ENCODE measurements at regions not wholly inside any gene's neighbourhood (a gene's known extent, or its start where the extent isn't known, plus 50 kb on each side); places are given as distances from the start of the nearest gene placed in this dataset.

DNA sequence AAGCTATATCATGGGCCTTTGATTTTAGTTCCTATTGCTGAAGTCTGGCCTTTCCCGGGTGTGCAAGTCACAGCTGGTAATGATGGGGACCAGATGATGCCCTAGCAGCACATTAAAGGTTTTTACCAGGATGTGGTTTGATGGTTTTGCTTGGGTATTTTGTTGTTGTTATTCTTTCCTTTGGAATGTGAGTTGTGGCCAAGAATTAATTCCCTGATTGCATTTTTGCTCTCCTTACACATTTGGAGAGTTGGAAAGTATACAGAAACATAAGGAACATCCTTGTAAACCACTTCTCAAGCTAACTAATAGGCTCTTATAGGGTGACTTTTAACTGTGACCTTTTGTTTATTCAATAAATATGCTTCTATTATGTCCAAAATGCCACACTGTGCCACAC, 154.1 kb upstream of the MMADHC start:
- DNase-seq (ENCODE audit: low spot score): peak; percentile 52

DNA sequence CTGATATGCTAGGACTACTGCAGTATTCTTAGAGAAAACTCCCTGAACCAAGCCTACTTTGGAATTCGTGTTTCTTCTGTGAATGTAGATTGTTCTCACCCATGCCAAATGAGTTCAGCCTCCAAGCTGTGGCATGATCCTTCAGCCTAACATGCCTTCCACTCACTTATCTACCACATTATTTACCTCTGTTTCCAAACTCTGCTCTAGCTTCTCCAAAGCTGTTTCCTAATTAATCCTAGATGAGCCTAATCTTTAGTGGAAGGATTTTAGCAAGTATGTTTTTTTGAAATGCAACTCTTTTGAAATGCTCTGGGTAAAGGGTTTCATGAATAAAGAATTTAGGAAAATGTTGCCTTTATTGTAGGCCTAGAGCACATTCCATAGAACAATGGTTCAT, 152.9 kb upstream of the MMADHC start:
- no peak for DNase-seq (ENCODE audit: low spot score)

DNA sequence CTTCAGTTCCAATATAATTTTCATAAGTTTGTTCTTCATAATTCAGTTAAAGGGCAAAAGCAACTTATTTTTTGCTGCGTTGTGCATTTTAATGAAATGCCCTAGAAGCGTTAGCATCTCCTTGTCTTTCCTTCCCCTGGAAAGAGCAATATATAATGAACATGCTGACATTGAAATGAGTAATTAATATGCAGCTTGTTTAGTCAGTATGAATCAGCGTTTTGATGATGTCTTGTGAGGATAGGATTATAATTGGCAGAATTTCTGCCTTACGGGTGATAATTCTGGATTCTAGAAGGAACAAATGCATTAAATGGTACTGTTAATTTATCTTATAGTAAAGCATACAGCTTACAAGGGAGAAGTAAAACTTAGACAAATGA, 152.3 kb upstream of the MMADHC start:
- no peak for DNase-seq (ENCODE audit: low spot score)

DNA sequence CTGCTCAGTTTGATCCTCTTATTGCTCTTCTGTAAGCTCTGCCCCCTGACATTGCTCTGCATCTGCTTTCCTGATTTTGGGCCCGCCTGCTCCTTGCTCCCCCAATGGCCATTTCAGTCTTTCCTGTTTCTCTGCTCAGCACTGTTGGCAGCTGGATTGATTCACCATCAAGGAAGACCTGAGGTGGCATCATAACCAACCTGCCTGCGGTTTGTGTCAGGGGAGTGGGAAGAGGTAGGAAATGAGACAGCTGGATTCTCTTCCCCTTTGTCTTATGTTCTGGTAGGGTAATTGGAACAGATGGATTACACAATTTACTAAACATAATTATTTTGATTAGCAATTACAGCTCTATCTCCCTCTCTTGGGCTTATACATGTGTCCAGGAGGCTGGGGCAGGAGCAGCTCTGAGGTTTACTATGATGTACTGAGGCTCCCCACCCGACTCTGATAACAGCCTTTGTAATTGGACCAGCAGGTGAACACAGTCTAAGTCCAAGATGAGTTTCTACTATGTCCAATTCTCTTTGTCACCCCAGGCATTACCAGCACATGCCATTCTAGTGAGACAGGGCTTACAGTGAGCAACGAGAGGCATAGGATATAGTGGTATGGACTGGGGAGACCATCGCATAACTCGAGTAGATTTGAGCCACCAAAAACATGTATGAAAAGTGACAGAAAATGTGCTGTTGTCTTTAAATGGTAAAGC, 151.8 kb upstream of the MMADHC start:
- DNase-seq (ENCODE audit: low spot score): no peak

DNA sequence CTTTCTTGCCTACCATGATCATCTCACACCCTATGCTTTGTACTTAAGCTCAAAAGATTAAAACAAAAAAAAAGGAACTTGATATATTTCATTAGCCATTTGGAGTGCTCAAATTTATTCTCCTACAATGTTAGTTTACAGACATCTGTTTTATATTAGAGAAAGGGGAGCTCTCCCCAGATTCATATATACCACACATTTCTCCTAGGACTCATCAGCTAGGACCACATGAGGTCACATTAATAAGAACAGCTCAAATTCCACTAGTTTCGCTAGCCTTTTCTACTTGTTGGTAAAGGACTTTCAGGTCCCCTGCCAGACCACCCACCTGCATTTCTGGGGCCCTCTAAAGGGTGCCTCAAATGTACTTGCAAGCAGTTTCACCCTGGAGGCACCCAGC, 151.2 kb upstream of the MMADHC start:
- no peak for DNase-seq (ENCODE audit: low spot score)

DNA sequence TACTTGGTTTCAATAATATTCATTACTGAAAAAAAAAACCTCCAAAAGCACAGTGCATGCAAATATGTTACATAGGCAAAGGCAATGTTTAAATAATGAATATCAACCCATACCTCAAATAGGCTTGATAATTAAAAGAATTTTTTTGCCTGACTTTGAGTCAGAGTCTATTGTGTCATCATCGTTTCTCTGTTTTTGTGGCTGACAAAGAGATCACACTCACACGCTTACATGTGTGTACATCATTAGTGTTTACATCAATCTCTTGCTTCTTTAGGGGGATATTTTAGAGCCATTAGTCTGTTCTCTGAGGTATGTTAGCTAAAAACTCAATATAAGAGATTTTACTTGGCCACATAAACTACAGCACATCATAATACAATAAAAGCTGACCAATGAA, 150.3 kb upstream of the MMADHC start:
- no peak for DNase-seq (ENCODE audit: low spot score)

DNA sequence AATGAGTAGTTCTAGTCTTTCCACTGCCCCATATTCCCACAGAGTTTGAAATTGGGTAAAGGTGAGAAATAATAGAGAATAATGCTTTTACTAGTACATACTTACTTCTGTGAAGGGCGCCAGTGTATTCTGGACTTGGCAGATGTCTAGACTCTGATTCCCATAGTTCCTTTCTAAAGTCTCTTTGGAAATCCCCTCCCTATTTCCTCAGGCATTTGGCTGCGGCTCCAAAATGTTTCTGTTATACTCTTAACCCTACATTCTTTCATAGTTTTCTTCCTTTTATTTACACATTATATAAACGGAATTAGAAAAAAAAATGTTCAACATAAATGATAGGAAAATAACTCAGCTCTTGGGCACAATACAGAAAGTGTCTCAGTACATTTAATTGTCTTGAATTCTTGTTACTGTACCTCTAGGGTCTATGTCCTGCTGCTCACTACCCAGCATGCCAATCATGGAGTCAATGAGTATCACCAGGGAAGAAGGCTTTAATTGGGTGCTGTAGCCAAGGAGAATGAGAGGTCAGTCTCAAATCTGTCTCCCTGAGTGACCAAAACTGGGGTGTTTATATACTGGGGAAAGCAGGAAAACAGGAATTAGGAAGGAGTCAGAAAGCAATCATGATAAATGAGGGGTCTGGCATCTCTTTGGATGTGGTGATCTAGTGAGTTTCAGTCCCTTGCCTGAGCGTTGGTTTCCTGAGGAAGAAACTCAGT, 147.8 kb upstream of the MMADHC start:
- DNase-seq (ENCODE audit: low spot score): no peak

DNA sequence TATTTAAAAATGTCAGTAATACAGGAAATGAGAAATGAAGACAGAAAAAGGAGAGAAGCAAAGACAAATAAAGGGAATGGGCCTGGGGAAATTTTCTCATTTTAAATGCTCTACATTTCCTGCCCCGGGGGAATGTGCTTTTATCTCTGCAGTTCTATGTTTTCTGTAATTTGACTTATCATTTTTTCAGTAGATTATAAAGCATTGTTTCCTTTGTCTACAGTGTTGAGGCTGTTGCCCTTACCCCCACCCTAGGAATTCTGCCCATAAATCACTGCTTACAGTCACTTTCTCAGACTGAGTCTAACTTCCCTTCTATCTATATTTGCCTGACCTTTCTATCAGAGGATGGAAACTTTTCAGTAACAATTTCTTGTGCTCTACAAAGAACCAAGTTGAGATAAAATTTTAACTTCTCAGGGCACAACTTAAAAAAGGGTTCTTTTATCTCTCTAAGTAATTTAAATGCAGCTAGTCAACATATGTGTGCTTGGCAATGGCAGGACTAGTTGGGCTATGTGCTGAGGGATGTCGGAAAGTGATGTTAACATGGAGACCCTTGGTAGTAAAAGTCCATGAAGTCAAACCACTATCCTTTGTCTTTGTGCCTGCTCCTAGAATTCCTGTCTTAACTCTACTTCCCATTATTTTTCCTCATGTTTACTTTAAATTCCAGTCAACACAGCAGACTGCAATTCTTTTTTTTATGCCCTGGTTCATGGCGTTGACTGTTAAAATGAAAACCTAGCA, 146.5 kb upstream of the MMADHC start:
- DNase-seq (ENCODE audit: low spot score): no peak

DNA sequence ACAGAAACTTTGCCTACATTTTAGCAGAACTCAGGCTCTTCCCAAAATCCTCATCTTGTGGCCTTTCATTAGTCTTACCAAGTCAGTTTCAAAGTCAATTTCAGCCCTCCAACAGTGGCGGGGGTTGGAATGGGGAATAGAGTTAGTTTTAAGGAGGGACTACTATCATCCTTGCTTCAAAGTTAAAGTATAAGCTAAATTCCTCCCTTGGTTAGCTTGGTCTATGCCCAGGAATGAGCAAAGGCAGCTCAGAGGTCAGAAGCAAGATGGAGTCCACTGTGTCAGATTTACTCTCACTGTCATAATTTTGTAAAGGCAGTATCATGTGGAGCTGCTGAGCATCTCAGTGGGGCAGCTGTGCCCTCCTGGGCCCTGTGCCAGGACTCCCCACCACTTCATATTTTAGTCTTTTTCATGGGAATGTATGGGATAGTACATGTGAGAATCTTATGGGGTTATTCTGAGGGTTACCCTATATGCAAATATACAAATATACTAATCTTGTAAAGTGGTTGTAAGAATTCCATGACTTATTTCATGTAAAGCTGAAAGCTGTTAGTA, 145.2 kb upstream of the MMADHC start:
- no peak for DNase-seq (ENCODE audit: low spot score)

DNA sequence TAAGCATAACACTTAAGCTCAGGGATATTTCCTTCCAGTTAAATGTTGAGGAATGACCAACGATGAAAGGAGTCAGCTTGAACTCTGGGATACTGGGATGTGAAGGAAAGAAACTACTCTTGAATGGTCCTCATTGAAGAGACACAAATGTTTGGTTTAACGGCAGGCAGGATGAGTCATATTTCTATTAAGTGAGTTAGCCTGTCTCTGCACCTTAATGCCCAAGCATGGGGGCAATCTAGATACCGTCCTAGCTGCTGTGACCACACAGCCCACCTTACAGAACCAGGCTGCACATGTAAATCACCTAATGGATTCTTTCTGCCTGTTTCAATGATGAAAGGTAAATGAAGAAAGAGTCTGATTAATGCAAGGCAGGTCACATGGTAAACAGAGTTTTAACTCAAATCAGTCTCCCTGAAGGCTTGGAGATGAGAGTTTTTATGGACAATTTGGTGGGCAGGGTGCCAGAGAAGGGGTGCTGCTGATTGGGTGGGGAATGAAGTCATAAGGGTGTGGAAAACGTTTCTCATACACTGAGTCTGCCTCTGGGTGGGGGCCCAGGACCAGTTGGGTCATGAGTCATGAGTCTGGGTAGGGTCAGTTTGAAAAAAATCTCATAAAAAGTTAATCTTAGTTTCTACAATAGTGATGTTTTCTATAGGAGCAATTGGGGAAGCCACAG, 144.6 kb upstream of the MMADHC start:
- DNase-seq (ENCODE audit: low spot score): no peak

DNA sequence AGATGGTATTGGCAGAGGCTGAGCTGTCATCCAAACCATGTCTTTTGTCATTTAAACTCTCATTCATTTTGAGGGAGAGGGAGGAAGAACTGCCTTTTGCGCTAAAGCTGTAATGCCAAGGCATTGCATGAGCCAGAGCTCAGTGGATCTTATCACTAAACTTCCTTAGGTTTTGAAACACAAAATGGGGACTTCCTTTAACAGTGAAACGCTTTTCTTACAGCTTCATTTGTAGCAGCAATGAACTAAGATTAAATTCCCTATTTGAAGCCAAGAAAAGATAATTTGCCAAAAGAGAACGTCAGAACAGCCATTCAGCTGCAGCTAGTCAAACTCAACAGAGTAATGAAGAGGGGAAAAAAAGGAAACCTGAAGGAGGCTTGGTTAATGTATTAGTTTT, 143.5 kb upstream of the MMADHC start:
- no peak for DNase-seq (ENCODE audit: low spot score)

DNA sequence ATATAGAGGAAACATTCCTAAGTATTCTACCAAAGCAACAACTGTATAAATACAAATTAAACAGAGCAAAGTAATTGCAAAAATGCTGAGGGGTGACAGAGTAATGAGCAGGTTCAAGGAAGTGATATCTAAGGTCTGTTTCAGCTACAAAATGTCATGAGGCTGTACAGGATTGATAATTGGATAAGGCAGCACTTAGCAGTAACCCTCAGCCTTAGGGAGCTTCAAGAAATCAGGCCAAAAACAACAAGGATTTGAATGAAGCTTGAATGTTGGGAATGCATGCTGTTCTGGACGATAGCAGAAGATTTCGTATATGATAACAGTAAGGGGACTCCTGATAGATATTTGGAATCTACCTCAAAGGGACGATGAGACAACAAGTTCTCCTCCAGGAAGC, 142.0 kb upstream of the MMADHC start:
- DNase-seq (ENCODE audit: low spot score): no peak

DNA sequence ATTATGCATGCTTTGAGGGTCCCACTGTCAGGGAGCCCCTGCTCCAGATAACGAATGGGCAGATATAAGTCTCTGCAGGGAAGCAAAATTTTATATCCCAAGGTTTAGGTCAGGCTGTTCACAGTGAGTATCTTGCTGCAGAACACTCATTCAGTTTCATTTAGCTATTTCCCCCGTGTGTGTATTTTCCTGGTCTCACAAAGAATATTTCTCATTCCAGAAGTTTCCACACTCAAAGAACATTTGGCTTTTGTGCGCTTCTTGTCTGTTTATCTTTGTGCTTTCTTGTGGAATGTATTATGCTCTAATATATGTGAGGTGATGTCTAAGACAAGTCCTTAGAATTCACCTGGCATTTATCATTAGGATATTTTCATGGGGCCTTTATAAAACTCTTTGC, 140.4 kb upstream of the MMADHC start:
- DNase-seq (ENCODE audit: low spot score): no peak

DNA sequence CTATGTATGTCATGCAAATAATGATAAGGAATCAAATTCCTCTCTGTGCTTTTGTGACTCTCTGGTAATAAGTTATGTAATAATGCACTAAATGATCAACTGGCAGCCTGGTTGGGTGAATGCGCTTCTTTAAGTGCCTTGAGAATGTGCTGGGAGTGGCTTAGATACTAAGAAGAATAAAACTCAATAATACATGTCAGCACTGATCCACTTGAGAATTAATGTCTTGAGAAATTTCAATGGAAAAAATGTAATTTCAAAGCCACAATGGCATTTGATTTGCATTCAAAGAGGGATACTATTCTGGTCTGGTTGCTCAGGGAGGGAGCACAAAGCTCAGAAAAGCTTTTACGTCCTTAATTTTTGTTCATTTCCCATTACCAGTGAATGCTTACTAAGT, 137.7 kb upstream of the MMADHC start:
- DNase-seq (ENCODE audit: low spot score): no peak

DNA sequence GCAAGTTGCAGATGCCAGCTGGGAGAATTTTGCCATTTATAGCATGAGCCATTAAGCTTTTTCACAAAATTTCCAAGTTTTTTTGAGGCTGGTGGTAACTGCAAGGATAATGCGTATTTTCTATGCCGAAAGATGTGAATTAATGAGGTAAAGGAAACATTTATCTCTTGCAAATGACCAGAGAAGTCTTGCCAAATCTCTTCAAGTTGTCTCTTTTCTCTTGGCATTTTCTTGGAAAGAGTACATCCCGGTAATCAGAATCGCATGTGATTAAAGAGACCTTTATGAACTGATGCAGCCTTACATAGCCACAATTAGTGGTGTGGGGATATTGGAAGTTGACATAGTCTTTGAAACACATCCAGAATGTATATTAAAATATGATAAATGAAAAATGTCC, 136.5 kb upstream of the MMADHC start:
- DNase-seq (ENCODE audit: low spot score): no peak

DNA sequence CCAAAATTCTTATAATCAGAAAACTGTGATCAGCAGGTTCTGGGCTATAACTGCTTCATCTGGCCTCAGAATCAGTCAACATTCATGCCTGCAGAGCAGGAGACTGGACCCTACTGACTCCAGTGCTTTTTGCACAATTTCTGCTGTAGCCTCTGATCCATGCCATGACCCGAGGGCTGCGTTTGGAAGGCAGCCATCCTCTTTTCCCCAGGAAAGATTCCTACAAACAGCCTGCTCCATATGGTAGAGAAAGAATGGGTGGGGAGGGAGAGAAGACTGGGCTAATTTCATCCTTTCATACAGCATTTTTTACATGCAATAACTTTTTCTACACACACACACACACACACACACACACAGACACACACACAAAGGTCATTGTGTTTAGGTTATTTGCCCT, 133.0 kb upstream of the MMADHC start:
- DNase-seq (ENCODE audit: low spot score): no peak

DNA sequence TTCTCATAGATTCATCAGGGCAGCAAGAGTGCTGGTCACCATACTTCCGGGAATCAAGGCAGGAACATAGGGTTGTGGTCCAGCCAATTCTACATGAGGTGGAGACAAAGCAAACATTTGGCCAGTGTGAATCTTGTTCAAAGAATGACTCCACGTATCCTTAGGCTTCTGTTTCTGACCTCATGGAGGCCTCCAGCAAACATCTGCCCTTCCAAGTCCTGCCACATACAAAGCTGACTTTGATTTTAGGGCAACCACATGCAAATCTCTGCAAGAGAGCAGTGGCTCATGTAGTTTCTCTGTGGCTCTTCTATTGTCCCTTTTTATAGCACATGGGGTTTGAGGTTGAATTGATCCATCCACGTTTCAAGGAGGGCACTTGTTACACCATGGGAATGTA, 132.1 kb upstream of the MMADHC start:
- DNase-seq (ENCODE audit: low spot score): no peak

DNA sequence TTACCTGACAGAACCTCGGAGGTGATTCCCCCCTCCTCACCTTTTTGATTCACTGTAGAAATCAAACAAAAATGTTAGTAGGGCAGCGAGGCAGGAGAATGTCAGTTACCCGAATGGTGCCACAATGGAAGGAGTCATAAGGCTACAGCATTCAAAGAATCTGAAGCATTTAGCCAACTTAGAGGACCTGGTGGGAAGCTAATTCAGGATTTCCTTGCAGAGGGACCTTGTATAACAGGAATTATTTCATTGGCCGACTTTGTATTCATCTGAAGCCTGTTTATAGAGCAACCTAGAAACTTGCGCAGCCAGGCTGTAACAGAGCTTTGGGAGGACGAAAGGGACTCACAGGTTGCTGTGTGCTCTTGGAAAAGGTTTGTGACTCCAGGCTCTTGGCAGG, 129.1 kb upstream of the MMADHC start:
- no peak for DNase-seq (ENCODE audit: low spot score)

DNA sequence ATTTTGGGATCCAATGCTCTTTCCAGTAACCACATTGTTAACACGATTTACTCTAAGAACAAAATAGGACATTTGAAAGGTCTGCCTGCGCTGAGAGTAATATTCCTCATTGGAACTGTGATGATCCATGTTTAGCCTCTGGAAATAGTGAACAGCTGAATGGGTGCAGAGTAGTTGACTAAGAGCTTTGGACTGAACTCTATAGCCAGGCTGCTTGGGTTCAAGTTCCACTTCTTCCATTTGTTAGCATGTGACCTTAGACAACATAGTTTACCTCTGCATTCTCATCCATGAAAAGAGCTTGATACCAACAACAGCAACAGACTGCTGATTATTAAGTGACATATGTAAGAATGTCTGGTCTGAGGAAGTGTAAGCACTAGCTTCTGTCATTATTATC, 128.3 kb upstream of the MMADHC start:
- DNase-seq (ENCODE audit: low spot score): no peak

DNA sequence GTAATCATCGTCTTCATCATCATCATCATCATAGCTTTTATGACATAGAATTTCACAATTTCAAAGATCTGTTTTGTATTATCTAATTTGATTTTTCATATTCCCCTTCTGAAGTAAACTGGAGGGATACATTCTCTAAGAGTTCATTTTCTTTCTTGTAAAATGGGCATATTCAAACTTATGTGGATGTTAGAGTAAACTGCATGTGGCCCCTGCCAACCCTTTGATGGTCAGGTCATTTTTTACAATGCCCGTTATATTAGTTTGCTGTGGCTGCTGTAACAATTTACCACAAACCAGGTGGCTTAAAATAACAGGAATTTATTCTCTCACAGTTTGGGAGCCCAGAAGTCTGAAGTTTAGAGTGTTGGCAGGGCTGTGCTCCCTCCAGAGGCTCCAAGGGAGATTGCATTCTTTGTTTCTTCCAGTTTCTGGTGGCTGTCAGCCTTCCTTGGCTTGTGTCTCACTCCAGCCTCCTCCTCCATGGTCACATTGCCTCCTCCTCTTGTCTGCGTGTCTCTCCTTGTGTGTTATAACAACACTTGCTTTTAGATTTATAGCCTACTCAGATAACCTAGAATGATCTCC, 127.5 kb upstream of the MMADHC start:
- peak; percentile 23 for DNase-seq (ENCODE audit: low spot score)

DNA sequence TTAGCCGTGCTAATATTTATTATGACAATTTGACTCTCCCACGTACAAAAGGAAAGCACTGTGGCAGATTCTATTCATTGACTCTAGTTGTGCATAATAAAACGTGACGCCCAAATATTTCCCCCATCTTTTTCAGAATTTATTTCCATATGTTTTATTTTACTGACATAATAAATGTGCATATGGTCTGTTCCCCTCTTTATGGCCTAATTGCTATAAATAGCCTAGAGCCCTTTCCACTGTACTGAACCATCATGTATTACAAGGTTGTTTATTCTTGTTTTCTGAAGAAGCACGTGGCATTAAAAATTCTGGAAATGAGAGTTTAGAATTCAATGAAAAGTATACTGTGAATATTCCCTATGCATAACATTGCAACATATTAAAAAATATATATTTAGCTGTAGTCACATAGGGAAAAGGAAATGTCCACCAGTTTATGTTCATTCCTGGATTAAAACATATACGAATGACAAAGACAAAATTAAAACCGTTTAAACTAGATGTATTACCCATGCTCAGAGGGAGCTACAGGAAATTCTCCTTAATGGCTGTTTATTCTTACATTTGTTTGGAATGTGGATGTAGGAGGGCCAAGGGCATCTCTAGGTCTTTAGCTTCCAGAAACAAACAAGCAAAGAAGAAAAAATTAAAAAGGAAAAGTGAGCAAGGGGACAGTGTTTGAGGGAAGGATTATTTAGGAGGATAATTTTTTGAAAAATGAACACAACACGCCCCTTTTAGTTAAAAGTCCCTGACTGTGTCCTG, 122.1 kb upstream of the MMADHC start:
- DNase-seq (ENCODE audit: low spot score): no peak

Data from AG08396 (cell line).